Dermis blood vessel endothelial cell (primary cell): ENCODE measurements at regions not wholly inside any gene's neighbourhood (a gene's known extent, or its start where the extent isn't known, plus 50 kb on each side); places are given as distances from the start of the nearest gene placed in this dataset.
"Not testable (repeated sequence)": the region's sequence is repeated elsewhere in the genome, so short reads cannot be mapped to it uniquely, and the experiment has no call there.

Experiments used
- DNase-seq: peaks from one replicate; pipeline ENCODE4 v3.0.0; 2010

DNA sequence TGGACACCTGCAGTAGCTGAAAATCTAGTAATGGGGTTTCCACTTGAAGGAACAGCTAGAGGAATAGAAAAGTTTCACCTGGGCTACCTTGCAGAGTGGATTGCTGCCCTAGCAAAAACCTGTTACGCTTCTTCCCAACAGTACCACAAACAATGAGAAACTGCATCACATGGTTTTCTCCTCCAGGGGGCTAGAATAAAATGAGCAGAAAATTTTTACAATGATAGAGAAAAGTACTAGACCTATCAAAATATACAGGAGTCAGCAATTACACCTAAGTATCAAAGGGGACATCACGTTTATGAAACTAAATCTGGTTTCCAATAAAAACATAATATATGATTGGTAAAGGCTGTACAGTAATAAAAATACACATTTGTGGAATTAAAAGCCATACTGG lies 423.1 kb upstream of the PITX2 start:
- DNase-seq, result no peak

DNA sequence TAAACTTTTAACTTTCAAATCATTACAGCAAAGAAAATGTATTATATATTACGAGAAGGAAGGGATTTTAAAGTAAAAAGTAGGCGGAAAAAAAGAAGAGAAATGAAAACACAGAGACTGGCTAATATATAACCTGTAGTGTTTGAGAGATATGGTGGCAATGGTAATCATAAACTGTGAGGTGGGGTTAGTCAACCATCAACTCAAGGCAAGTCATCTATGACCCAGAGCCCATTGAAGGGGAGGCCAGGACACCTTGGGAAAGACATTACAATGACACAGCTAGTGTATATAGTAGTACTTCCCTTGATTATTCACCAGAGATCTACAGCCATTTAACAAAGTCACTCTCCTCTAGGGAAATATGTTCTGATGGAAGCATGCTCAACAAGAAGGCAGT lies 423.9 kb upstream of the PITX2 start:
- DNase-seq, result no peak

DNA sequence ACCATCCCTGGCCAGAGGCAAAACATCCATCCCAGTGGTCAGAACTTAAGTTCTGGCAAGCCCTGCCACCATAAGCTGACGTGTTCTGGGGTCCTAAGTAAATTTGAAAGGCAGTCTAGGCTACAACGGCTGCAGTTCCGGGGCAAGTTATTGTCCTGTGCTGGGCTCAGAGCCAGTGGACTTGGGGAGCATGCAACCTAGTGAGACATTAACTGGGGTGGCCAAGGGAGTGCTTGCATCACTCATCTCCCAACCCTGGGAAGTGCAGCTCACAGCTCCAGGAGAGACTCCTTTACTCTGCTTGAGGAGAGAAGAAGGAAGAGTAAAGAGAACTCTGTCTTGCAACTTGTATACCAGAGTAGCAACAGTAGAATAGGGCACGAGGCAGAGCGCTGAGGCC lies 425.4 kb upstream of the PITX2 start:
- DNase-seq, result no peak

DNA sequence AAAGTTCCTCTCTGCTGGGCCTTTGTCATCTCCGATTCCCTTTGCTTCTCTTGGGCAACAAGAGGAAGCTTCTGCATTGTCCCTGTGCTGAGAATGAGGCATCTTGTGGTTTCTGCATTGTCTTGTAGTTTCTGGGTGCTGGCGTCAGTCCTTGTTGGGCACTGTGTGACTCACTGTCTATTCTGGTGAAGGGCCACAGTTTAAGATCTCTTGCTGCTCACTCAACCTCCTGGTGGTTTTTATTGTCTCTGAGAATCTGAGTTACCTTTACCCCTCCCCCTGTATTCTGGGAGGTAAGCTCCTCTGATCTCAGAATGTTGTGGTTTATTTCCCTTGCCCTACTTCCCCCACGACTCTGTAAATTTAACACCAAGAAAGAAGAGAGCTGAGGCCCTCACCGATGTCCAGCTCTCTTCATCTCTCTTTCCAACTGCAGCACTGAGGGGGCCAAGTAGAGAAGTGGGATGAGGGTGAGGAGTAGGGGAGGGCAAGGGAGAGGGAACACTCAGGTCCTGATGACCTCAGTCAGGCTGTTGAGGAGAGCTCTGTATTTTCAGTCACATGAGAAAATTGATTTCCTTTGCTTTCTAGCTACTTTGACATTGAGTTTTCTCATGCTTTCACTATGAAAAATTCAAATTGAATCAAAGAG lies 441.6 kb upstream of the PITX2 start:
- DNase-seq, result no peak

DNA sequence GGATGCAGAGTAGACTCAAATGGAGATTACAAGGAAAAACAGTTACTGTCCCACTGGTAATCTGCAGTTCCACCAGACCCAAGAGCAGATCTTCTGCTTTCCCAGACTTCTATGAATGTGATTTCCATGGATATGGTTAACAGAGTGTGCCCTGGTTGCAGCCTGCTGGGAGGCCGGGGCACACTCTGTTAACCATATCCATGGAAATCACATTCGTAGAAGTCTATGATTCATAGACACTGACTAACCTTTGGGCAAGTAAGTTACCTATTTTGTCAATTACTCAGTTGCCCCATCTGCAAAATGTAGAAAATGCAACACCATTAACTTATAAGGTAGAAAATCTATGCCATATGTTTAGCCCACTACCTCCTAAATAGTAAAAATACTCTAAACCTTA lies 443.1 kb upstream of the PITX2 start:
- DNase-seq, result no peak

DNA sequence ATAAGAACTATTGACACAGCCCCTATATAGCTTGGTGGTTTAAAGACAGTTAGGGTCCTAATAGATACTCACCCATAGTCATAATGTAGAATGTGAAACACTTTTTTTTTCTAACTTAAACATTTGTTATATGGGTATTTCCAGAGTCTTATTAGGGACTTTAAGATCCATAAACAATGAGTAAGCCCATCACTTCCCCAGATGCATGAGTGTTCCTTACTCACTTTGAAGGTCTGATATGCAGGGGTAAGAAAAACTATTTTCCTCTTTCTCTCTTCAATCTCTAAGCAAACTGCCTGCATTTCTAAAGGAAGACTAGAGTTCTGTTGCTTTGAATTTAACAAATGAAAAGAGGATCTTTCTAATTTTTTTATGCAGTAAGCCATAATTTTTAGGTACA lies 443.6 kb upstream of the PITX2 start:
- DNase-seq, result no peak

DNA sequence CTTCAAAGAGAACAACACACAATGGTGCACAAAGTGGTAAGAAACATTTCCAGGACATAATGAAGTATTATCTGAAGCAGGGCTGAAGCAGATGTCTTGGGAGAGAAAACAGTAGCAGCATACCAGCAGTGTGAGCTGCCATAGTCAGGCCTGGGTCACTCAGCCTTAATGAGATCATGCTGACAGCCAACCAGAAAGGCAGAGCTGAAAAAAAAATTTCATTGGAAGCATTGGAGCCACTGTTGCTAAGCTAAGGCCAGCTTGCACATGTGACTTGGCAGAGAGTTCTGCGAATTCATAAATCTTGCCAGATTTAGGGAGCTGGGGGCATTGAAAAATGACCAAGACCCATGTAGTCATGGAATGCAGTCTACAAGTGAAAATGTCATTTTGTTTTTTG lies 444.0 kb upstream of the PITX2 start:
- no peak for DNase-seq

DNA sequence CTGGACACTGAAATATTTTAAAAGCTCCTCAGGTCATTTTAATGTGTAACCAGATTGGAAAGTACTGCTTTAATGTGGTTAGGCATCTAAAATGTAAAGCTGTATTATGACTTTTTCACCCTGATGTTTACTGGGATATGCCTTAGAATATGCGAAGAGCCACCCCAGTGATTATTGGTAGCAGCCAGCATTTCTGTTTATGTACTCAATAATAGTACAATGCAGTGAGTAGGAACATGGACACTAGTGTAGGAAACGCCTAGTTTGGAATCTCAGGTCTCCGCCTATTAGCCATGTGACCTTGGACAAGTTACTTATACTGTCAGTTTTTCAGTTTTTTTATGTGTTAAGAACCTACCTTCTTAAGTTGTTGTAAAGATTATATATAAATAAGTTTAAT lies 446.0 kb upstream of the PITX2 start:
- DNase-seq, result no peak

DNA sequence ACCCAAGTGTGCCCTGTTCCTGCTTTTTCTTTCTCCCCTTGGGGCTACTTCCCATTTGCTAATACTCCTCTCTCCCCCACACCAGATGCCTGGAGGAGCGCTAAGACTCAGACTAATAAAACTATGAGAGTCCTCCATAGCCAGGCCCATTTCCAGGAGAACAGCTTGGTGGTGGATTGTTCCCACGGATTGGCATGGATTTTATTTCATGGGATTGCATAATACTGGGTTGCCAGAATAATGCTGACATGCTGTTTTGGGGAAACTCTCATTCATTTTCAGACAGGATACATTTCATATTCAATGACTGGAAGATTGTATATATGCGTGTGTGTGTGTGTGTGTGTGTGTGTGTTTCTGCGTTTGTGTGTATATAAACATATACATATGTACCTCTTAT lies 447.5 kb upstream of the PITX2 start:
- DNase-seq, result no peak

DNA sequence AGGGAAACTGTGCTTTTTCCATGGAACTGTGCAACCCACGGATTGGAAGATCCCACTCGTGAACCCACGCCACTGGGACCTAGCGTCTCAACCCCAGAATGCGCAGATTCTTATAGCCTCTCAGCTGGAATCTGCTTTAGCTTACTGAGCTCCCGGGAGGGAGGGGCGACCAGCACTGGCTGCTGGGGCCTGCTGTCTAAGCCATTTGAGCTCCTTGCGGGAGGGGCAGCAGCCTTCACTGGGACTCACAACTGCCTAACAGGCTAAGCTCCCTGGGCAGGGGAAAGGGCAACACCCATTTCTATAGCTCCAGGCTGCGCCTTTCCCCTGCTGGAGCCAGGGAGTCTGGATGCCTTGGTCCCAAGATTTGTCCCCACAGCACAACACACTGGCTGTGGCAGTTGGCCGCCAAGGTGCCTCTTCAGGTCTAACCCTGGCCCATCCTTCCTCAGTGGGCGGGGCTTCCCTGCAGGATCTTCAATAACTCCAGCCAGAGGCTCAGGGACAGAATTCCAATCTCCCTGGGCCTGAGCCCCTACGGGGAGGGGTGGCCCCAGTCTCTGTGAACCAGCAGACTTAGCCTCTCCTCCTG lies 451.7 kb upstream of the PITX2 start:
- no peak for DNase-seq

DNA sequence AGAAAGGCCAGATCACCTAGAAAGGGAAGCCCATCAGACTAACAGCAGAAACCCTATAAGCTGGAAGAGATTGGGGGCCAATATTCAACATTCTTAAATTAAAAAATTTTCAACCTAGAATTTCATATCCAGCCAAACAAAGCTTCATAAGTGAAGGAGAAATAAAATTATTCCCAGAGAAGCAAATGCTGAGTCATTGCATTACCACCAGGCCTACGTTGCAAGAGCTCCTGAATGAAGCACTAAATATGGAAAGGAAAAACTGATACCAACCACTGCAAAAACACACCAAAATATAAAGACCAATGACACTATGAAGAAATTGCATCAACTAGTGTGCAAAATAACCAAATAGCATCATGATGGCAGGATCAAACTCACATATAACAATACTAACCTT lies 453.4 kb upstream of the PITX2 start:
- not testable (repeated sequence) for DNase-seq

DNA sequence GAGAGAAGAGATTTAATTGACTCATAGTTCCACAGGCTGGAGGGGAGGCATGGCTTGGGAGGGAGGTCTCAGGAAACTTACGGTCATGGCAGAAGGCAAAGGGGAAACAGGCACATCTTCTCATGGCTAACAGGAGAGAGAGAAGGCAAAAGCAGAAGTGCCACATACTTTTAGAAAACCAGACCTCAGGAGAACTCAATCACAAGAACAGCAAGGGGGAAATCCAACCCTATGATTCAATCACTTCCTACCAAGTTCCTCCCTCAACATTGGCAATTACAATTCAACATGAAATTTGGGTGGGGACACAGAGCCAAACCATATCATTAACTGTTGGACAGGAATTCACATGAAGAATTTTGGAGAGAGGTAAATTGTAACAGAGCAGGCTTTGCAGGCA lies 485.3 kb upstream of the PITX2 start:
- no peak for DNase-seq

DNA sequence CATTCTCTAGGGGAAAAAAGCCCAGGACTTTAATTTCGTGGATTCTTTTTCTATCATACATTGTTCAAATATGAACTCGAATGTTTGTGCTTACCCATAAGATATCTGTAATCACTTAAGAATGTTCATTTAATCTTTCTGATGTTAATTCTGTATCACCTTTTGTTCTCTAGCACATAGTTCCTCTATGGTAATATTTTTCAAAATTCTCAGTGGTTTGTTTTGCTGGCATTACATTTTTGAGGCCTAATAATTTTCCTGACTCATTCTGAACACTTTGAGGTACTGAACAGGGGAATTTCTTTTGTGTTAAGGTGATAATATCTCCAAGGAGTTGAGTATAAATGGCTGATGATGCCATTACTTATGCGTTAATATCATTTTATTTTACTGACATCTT lies 490.7 kb upstream of the PITX2 start:
- DNase-seq, result no peak

DNA sequence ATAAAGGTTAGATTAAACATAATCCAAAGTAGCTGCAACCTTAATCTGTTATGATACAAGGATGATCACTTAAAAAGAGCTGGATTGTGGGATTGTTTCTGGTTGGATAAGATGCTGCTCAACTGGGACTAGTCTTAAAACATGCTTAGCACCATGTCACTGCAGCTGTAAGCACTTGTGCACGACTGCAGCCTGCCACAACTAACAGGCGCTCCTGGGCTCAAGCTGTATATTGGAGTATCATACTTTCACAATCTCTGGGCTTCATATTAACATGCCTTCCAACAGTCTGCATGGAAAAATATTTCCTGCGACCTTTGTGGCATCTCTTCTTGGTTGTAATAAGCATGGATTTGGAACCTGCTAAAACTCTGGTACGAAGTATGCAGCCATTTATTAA lies 493.0 kb upstream of the PITX2 start:
- no peak for DNase-seq

DNA sequence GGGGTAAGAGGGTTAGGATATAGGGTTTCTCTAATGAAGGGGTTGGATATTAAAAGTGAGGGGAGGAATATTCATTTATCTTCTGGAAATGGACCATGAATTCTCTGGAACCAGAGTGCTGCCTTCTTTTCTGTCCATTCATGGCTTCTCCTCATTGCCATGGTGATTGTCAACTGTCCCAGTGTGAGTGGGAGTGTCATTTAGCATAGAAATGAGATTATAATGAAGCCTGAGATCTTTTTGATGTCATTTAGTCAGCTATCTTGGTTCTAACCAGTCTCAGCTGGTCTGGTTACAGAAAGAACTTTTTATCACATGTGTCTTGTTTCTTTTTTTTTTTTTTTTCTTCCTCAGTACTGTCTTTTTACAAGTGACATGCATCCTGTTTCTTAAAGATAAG lies 497.3 kb upstream of the PITX2 start:
- DNase-seq, result no peak

DNA sequence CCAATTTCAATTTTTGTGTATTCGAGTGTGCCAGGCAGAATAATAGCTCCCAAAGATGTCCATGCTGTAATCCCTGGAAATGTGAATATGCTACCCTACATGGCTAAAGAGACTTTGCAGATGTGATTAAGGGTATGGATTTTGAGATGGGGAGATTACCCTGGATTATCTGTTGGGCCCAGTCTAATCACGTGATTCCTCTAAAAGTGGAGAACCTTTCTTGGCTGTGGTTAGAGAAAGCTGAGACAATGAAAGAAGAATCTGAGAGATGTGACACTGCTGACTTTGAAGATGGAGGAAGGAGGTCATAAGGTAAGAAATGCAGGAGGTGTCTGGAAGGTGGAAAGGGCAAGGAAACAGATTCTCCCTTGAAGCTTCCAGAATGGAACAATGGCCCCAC lies 503.5 kb upstream of the PITX2 start:
- no peak for DNase-seq

DNA sequence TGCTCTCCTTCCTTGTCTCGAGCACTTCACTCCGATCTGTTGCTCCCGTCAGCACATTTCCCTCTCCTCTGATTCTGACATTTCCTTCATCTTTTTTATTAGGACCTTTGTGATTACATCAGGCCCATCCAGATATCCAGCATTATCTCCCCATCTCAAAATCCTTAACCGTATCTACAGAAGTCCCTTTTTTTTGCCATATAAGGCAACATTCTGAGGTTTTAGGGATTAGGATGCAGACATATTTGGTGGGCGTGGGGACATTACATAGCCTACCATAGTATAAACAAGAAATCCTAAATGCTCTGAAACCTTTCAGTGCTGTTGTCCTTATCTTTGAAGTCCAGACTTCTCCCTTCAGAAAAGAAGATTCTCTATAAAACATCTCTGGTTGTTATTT lies 505.0 kb upstream of the PITX2 start:
- DNase-seq, result no peak

DNA sequence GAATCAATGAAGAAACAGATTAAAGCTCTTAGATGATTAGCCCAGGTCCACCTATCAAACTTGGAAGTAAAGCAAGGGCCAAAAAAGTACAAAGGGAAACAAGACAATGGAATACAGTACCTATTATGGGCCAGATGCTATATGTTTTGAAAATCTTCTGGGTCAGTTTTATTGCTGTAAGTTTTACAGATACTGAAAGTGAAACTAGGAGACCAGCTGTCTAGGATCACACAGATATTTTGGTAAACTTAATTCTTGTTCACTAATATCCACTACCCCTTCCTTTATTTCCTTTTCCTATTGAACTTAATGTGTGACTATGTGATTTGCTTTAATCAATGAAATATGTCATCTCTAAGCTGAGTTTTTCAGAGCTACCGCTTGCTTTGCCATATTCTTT lies 505.4 kb upstream of the PITX2 start:
- no peak for DNase-seq

DNA sequence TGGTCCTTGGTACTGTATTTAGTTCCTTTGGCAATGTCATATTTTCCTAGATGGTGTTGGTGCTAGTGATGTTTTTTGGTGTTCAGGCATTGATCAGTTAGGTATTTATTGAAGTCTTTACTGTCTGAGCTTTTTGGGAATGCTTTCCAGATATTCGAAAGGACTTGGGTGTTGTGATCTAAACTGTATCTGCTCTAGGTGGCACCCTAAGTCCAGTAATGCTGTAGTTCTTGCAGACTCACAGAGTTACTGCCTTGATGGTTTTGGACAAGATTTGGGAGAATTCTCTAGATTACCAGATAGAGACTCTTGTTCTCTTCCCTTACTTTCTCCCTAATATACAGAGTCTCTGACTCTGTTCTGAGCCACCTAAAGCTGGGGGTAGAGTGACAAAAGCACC lies 513.6 kb upstream of the PITX2 start:
- DNase-seq, result no peak

DNA sequence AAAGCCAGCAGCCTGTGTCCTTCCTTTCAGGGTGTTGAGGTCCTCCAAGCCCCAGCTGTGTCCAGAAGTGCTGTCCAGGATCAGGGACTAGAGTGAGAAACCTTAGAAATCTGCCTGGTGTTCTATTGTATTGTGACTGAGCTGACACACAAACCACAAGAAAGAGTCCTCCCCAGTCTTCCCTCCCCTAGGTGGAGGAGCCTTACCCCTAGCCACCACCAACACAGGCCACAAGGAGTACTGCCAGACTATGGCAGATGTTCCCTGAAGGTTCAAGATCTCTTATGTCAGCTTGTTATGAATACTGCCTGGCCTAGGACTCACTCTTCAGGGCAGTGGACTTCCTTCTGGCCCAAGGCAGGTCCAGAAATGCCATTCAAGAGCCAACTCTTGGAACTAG lies 514.1 kb upstream of the PITX2 start:
- no peak for DNase-seq

DNA sequence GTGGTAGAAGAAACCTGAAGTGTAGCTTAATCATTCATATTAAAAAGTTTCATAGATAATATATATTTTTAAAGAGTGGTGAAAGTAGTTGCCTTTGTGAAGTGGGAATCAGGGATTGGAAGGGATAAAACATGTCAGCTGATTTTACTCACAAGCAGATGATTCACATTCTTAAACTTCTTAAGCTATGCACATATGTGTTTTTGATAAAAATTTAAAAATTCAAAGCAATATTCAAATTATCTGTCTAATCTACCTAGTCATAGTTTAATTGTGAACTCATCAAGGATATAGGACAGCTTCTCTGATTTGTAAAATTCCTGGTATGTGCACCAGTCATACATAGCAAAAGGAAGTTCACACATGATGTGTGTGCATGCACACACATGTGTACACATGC lies 520.6 kb upstream of the PITX2 start:
- no peak for DNase-seq

DNA sequence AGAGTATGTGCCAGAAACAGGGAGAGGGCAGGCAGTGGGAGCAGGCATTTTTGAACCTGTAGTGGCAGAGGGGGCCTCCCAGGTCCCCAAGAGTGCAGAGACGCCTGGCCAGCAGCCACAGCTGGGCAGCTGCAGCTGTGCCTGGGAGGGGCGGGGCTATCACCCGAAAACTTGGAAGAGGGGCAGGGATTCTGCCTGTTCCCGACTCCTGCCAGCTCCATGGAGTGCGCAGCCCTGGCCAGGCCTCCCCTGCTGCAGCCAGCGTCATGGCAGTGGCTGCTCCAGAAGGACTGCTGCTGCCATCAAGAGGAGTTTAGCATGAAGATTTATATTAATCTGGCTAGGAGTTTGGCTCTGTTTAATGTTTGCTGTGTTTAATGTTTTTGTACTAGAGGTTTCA lies 532.1 kb upstream of the PITX2 start:
- no peak for DNase-seq

DNA sequence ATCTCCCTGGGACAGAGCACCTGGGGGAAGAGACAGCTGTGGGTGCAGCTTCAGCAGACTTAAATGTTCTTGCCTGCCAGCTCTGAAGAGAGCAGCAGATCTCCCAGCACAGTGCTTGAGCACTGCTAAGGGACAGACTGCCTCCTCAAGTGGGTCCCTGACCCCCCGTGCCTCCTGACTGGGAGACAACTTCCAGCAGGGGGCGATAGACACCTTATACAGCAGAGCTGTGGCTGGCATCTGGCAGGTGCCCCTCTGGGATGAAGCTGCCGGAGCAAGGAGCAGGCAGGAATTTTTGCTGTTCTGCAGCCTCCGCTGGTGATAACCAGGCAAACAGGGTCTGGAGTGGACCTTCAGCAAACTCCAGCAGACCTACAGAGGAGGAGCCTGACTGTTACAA lies 541.7 kb upstream of the PITX2 start:
- DNase-seq, result not testable (repeated sequence)

DNA sequence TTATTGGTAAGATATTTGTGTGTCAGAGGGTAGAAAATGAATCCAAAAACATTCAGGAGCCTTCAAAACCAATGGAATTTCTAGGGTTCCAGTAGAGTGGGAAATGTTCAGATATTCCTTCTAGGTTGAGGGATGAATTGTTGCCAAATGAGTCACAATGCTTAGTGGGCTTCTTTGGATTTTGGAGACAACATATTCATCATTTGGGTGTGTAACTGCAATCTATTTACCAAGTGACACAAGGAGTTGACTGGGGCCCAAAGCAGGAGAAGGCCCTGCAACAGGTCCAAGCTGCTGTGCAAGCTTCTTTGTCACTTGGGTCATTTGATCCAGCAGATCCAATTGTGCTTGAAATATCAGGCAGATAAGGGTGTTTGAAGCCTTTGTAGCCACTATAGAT lies 551.5 kb upstream of the PITX2 start:
- no peak for DNase-seq

DNA sequence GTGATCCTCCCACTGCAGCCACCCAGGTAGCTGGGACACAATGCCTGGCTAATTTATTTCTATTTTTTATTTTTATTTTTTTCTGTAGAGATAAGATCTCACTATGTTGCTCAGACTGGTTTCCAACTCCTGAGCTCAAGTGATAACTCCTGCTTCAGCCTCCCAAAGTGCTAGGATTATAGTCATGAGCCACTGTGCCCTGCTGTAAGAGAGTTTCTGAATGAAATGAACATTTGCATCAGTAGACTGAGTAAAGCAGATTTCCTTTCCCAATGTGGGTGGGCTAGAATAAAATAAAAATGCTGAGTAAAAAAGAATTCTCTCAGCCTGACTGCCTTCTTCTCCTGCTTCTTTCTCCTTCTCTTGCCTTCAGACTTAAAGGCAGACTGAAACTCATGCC lies 555.4 kb upstream of the PITX2 start:
- DNase-seq, result no peak
